ENCODE measurements at regions not wholly inside any gene's neighbourhood (a gene's known extent, or its start where the extent isn't known, plus 50 kb on each side); places are given as distances from the start of the nearest gene placed in this dataset.

DNA sequence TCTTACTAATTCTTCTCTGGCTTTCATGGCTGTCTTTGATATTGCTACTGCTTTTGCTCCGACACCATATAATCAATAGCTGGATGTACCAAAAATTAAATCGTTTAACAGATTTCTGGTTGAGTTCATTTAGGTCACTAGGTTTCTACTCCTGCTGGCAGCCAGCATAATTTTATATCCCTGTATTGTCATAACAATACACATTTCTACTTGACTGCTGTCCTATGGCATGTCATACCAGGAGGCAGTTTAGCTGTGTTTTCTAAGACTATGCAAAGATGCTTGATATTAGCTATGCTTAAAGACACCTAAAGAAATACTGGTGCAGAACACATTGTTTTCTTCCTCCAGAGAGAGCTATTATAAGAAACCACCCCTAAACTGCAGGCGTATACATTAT is 337.2 kb upstream of the CDH6 start:
- H3K79me1 ChIP-seq (ENCODE audit: low read depth, low read length) = no peaks in the 10 kb centered on the region
- 93% methylated on average over 3 of the region's 3 CpGs; no CpG with 5 or more reads in 1 of the 2 experiments for WGBS, 2 experiments (ENCODE audit: extremely low coverage in 1 of 2, insufficient coverage in 1 of 2, insufficient read length in 1 of 2, insufficient replicate concordance in 2 of 2, low coverage in 1 of 2, low lambda C conversion rate in 2 of 2, missing lambda C conversion rate in 1 of 2)
- FAIRE-seq (no peak), DNase-seq (ENCODE audit: low read depth in 1 of 2, low spot score in 2 of 2) (no peak)
- H4K20me1 ChIP-seq (replicated peaks in 1 of 2; ENCODE audit: control insufficient read depth in 1 of 2, insufficient read depth in 2 of 2, low read length in 2 of 2) = no peaks in the 10 kb centered on the region
- no peak overlapping the region for H3K27ac ChIP-seq (ENCODE audit: low read depth, low read length)
- H2BK5ac ChIP-seq (ENCODE audit: low read depth, low read length) = no peak overlapping the region
- no peak overlapping the region for H3K4ac ChIP-seq (replicated peaks; ENCODE audit: insufficient read length, low read depth, low read length)
- no peaks in the 10 kb centered on the region for H3K23me2 ChIP-seq (ENCODE audit: low read depth, low read length)
- H2BK120ac ChIP-seq (replicated peaks; ENCODE audit: low read depth, low read length) = no peak overlapping the region
- H2AK5ac ChIP-seq (ENCODE audit: low read depth, low read length) = no peak overlapping the region
- H3K4me1 ChIP-seq (replicated peaks in 1 of 4; ENCODE audit: control insufficient read depth in 3 of 4, insufficient read depth in 4 of 4, low read length in 3 of 4) = no peaks in the 10 kb centered on the region
- H4K91ac ChIP-seq (replicated peaks; ENCODE audit: insufficient read length, low read length) = no peak overlapping the region
- H3K18ac ChIP-seq (ENCODE audit: extremely low read depth, low read length) = no peak overlapping the region
- no peak overlapping the region for H2BK15ac ChIP-seq (ENCODE audit: low read length)
- no peak overlapping the region for H3K4me3 ChIP-seq (ENCODE audit: extremely low read depth in 1 of 4, insufficient read depth in 2 of 4, low read depth in 3 of 4, low read length in 4 of 4)
- no peak overlapping the region for H4K8ac ChIP-seq (ENCODE audit: extremely low read depth, insufficient read depth, low read length)
- no peaks in the 10 kb centered on the region for H3K9me3 ChIP-seq (ENCODE audit: insufficient read depth in 2 of 2, low read depth in 1 of 2, low read length in 1 of 2)
- no peak overlapping the region for H3K9ac ChIP-seq (replicated peaks in 1 of 4; ENCODE audit: extremely low read depth in 1 of 4, low read depth in 3 of 4, low read length in 3 of 4)
- H3K36me3 ChIP-seq (ENCODE audit: control insufficient read depth in 2 of 4, insufficient read depth in 4 of 4, low read length in 3 of 4) = no peaks in the 10 kb centered on the region
- no peak overlapping the region for H3K56ac ChIP-seq (replicated peaks; ENCODE audit: insufficient read length, low read depth, low read length)
- no peak overlapping the region for H4K5ac ChIP-seq (ENCODE audit: insufficient read length, low read depth, low read length)
- H2BK12ac ChIP-seq (ENCODE audit: low read depth, low read length) = no peak overlapping the region
- no peak overlapping the region for H3K23ac ChIP-seq (ENCODE audit: insufficient read length)
- no peak overlapping the region for H3K14ac ChIP-seq (ENCODE audit: insufficient read length)
- ChIA-PET POLR2A (ENCODE audit: partially characterized antibody) (no interaction called here), CTCF (ENCODE audit: partially characterized antibody) (interaction anchor here (0.8 to 1.3 kb wide), 3 partner anchors 10 to 16 kb away, joined by 3 read pairs; no protein-coding TSS in a partner anchor)
- H3K27me3 ChIP-seq (replicated peaks in 1 of 4; ENCODE audit: control insufficient read depth in 3 of 4, extremely low read depth in 1 of 4, insufficient read depth in 3 of 4, low read length in 3 of 4) = no peaks in the 10 kb centered on the region
- H2AFZ ChIP-seq (ENCODE audit: low read length) = no peak overlapping the region
- H2BK20ac ChIP-seq (ENCODE audit: low read length) = no peak overlapping the region
- no peaks in the 10 kb centered on the region for H3K79me2 ChIP-seq (ENCODE audit: control insufficient read depth in 1 of 2, insufficient read depth in 2 of 2, low read length in 2 of 2)
- no peak overlapping the region for H3K4me2 ChIP-seq (ENCODE audit: insufficient read depth in 1 of 2, low read depth in 2 of 2, low read length in 2 of 2)
- TF ChIP-seq MAFK (IDR thresholded peaks at IDR 0.05; ENCODE audit: low read depth, low read length) (no peak), ATF2 (IDR thresholded peaks at IDR 0.05; ENCODE audit: low read length) (no peak), MAX (IDR thresholded peaks at IDR 0.05) (no peak), HDAC2 (IDR thresholded peaks at IDR 0.05; ENCODE audit: borderline replicate concordance in 1 of 2, low read depth in 2 of 2, low read length in 2 of 2) (no peak), BRCA1 (IDR thresholded peaks at IDR 0.05; ENCODE audit: low read depth, low read length) (no peak), SUZ12 (IDR thresholded peaks at IDR 0.05; ENCODE audit: low read length) (no peak), ATF3 (IDR thresholded peaks at IDR 0.05; ENCODE audit: insufficient read depth, low read depth, low read length) (no peak), SP4 (IDR thresholded peaks at IDR 0.05; ENCODE audit: low read length) (no peak), JUN (IDR thresholded peaks at IDR 0.05; ENCODE audit: low read depth, low read length) (no peak), TCF12 (IDR thresholded peaks at IDR 0.05; ENCODE audit: low read depth, low read length) (no peak), HDAC6 (IDR thresholded peaks at IDR 0.05; ENCODE audit: low read depth, low read length) (no peak), NRF1 (IDR thresholded peaks at IDR 0.05; ENCODE audit: low read depth, low read length) (no peak), GABPA (IDR thresholded peaks at IDR 0.05; ENCODE audit: borderline replicate concordance, insufficient read depth, low read length) (no peak)

Data from H1 (cell line).